ENCODE measurements at regions not wholly inside any gene's neighbourhood (a gene's known extent, or its start where the extent isn't known, plus 50 kb on each side); places are given as distances from the start of the nearest gene placed in this dataset.

- DNase-seq, result no peak
These were observed 1025.6 kb upstream of the PIK3C3 start for GRCh38 chr18:40929399-40929798.

- DNase-seq, result peak; percentile 58
These were observed 1028.4 kb upstream of the PIK3C3 start for GRCh38 chr18:40926679-40927078.

- peak; percentile 1 for DNase-seq
These were observed 1029.9 kb upstream of the PIK3C3 start for GRCh38 chr18:40925071-40925541.

DNA sequence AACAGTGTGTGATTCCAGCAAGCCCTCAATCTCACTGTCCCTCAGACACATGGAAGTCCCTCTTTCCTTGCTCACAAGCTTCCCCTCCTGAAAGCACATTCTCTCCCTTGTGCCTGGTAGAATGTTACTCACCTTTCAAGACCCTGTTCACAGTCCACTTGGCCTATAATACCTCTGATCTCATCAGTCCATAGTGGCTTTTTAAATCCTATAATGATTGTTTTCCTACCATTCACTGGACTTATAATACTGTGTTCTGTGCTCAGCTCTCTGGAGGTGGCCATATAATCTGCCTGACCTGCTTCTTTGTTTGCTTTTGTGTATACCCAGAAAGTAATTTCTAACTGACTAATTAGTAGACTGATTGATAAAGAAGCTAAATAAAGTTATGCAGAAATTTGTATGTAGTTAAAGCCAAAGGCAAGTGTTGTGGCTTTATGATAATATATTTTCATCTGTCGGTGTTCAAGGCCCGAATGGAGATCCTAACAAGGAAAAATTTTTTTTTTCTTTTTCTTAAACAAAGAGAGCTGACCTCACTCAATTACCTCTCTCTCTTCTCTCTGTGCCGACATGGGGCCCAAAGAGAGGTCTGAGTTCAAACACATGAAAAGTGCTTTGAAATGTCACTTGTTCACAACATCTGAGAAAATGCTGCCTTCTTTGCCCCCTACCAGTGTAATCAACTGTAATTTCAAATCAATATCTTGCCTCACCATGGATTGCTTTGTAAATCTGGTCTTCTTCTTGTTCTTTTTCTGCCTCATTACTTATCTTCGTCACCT is 1033.0 kb upstream of the PIK3C3 start:
- no peak for DNase-seq

GRCh38 chr18:40917056-40917455 is 1038.0 kb upstream of the PIK3C3 start:
- DNase-seq, result no peak

DNA sequence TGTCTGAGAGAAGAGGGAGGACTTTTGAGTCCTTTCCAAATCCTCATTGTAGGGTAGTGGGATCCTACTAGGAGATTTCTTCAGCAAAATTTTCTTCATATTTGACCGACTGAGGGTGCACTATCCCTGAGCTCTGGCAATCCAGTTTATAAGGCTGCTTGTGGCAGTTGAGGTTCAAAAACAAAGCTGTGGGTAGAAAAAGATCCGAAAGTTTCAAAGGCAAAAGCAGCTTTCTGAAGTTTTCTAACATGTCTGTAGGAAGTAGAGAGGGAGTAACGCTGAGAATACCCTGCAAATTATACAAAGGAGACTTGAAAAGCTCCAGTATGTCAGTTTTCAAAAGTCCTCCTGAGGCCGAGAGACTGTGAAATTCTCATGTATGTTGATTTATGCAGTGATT is 1039.3 kb upstream of the PIK3C3 start:
- DNase-seq, result no peak

DNA sequence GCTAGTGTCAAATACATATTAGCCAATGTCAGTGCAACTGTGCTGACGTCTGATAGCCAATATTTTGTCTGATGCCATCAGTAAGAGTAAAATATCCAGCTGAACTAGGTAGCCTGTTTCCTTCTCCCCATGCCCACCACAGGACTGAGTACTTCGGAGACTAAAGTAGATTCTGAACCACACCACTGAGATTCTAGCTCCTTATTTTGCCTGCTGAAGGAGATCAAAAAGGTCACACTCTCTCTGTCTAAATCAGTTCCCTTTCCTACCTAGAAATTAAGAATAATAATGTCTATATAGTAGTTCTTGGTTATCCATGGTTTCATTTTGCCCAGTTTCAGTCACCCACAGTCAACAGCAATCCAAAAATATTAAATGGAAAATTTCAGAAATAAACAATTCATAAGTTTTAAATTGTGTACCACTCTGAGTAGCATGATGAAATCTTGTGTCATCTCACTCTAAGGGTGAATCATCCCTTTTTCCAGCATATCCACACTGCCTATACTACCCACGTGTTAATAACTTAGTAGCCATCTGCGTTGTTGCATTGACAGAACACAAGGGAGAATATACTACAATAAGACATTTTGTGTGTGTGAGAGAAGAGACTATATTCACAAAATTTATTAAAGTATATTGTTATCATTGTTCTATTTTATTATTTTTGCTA is 1043.3 kb upstream of the PIK3C3 start:
- DNase-seq, result no peak

- no peak for DNase-seq
These were observed 1044.0 kb upstream of the PIK3C3 start for GRCh38 chr18:40911041-40911440.

DNA sequence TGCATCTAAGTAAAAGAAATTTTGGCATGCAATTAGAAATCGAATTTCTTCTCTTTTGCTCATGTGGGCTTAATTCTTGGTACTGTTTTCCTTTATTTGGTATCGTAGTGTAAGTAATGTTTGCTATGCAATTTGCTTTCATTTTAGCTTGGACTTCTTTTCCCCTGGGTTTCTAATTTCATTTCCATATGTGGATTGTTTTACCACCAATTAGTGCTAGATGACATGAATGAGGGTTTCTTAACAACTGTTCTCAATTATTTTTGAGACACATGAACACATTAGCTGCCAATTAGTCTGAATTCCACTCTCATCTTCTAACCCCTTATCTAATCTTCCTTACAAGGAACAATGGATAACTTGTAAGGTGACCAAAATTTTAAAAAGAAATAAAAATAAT is 1047.2 kb upstream of the PIK3C3 start:
- DNase-seq, result peak; percentile 62

- DNase-seq, result no peak
These were observed 1050.7 kb upstream of the PIK3C3 start for GRCh38 chr18:40904295-40904694.

DNA sequence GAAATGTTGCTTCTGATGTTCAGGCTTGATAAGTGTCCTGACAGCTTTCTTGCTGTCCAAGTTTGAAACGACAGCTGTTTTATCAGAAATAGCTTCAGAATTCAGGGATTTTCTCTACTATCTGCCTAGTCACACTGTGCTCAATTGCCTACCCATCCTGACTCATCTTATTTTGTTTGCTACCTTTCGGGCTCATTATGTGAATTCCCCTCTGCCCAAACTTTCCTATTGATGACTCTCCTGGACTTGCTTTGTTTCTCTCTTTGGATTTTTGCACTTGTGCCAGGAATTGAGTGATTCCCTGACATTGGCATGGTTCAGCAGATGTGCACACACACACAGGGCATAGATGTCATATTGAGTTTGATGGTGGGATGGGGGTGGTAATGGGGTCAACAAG is 1052.6 kb upstream of the PIK3C3 start:
- no peak for DNase-seq

- no peak for DNase-seq
These were observed 1057.2 kb upstream of the PIK3C3 start for GRCh38 chr18:40897884-40898283.

DNA sequence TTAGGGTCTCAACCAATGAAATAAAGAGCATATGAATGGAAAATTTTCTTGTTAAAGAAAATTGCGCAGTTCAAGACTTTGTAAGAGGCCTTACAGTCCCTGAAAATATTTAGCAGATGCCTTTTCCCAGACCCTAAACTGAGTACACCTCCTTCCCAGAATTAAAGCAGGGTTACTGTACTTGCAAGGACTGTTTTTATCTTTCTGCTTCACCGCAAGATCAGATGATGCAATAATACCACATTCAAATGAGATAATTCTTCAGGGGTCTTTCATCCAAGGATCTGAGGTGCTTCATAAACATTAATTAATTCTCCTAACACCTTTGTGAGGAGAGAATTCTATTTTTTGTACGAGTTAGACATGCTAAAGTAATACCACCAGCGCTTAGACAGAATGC is 1071.8 kb upstream of the PIK3C3 start:
- no peak for DNase-seq

DNA sequence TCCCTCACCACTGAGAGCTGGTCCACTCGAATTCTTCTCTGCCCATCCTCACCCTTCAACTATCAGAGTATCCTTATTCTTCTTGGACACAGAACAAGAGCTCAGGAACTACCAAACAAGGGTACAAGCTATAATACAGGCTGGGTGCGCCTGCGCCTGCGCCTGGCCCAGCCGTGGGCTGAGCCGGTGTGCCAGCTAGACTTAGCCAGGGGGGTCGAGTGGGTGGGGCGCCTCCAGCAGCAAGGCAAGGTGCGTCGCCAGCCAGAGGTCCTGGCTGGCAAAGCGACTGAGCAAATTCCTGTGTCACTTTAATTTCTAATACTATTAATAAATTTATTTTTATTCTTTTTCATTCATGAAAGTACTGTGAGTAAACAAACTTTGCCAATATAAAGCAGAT is 1072.6 kb upstream of the PIK3C3 start:
- no peak for DNase-seq

DNA sequence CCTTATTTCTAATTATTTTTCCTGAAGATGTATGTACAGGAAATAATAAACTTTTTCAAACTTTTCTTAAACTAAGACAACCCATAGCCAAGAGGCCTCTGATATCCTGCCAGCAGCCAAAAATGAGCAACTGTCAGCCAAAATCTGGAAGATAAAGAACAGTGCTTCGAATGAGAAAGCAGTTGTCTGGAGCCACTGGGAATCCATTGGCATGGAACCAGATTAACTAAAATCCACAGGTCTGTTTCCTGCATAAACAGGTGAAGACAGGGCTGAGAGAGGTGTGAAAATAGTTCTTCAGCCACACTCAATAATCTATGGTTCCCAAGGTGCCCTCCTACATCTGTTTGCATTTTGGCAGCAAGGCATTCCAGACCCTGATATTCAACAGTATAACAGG is 1076.7 kb upstream of the PIK3C3 start:
- no peak for DNase-seq

DNA sequence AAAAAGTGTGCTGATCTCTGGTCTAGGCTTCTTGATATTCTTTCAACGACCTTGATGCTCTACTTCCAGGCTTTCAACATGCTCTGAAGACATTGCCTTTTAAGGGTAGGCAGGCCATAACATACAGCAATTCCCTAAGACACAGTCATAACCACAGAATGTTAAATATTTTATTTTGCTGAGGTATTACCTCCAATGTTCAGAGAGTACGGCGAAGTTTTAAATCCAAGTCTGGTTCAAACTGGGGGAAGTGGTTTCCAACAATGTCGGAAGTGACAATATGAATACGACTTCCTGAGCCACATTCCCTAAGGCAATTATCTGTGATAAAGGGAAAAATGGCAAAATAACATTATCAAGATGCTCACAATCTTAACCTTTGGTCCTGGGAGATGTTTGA is 1077.9 kb upstream of the PIK3C3 start:
- no peak for DNase-seq

- no peak for DNase-seq
These were observed 1079.9 kb upstream of the PIK3C3 start for GRCh38 chr18:40875101-40875615.

- DNase-seq, result no peak
These were observed 1080.8 kb upstream of the PIK3C3 start for GRCh38 chr18:40874233-40874632.

GRCh38 chr18:40868110-40868858 is 1086.8 kb upstream of the PIK3C3 start:
- no peak for DNase-seq

- DNase-seq, result peak; percentile 18
These were observed 1087.6 kb upstream of the PIK3C3 start for GRCh38 chr18:40867459-40867858.

- no peak for DNase-seq
These were observed 1088.1 kb upstream of the PIK3C3 start for GRCh38 chr18:40866968-40867367.

- DNase-seq, result peak; percentile 44
These were observed 1088.9 kb upstream of the PIK3C3 start for GRCh38 chr18:40866013-40866645.

DNA sequence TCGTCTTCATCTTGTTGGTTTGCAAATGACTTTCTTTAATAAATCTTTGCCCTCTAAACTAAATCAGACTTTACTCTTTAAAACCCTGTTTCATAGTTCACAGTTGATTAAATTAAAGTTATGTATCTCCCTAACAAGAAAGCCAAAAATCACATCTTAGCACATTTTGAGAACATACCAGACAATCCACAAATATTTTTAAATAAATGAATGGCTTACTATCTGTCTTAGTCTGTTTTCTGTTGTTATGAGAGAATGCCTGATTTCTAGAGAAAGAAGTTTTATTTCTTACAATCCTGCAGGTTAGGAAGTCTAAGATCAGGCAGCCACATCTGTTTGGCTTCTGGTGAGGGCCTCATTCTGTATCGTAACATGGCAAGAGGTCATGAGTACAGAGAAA is 1090.2 kb upstream of the PIK3C3 start:
- DNase-seq, result no peak
